ENCODE measurements at regions not wholly inside any gene's neighbourhood (a gene's known extent, or its start where the extent isn't known, plus 50 kb on each side); places are given as distances from the start of the nearest gene placed in this dataset.

DNA sequence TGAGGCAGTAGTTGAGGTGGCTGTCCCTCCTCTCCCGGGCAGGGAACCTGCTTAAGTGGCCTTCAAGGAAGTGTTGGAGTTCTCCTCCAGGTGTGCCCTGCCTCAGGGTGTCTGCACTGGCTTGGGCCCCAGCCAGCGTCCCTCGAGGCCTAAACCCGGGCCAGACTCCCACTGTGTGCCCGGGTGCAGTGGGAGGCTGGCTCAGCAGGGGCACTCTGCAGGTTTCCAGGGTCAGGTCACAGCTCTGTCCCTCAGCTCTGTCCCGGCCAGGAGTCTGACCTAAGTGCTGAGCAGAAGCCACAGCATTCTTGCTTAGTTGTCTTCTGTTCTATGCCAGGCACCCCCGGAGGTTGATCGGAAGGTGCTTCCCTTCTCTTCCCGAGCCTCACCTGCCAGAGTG is 69.0 kb upstream of the OTOS start:
- TF ChIP-seq EZH2 (IDR thresholded peaks at IDR 0.05; ENCODE audit: borderline replicate concordance, low read depth, low read length, severe bottlenecking) (no peak), CTCF (IDR thresholded peaks at IDR 0.05; ENCODE audit: borderline replicate concordance, extremely low read depth, low read length, poor library complexity, severe bottlenecking) (no peak)
